Large intestine (tissue), 3 donors: ENCODE measurements at regions not wholly inside any gene's neighbourhood (a gene's known extent, or its start where the extent isn't known, plus 50 kb on each side); places are given as distances from the start of the nearest gene placed in this dataset.
"Not testable (repeated sequence)": the region's sequence is repeated elsewhere in the genome, so short reads cannot be mapped to it uniquely, and the experiment has no call there.

Experiments used
- DNase-seq, 2 donors: peaks; one replicate each; pipeline versions ENCODE4 v3.0.0 to v3.0.0-alpha.2; 2013
- H3K27ac ChIP-seq: one replicate; pipeline ENCODE4 v1.5.1; 2013; ENCODE audit warnings: low read length
- H3K27me3 ChIP-seq: 2 replicates; pipeline ENCODE4 v1.6.1; 2013; ENCODE audit warnings: low read length; ENCODE audit not compliant: control insufficient read depth, insufficient read depth
- H3K36me3 ChIP-seq: 2 replicates; pipeline ENCODE4 v1.6.1; 2013; ENCODE audit warnings: low read length; ENCODE audit not compliant: control insufficient read depth, insufficient read depth
- H3K4me1 ChIP-seq: one replicate; pipeline ENCODE4 v1.6.1; 2013; ENCODE audit warnings: low read length; ENCODE audit not compliant: control insufficient read depth, insufficient read depth
- H3K4me3 ChIP-seq: one replicate; pipeline ENCODE4 v1.5.1; 2013; ENCODE audit warnings: low read length
- H3K9me3 ChIP-seq: one replicate; pipeline ENCODE4 v1.6.1; 2013; ENCODE audit warnings: mild to moderate bottlenecking, low read depth, low read length, moderate library complexity; ENCODE audit not compliant: control insufficient read depth
- WGBS: methylation state at CpG from one replicate; pipeline ENCODE4 v1.1.5; 2013; ENCODE audit warnings: low lambda C conversion rate; ENCODE audit not compliant: insufficient coverage; 5-methylcytosine and 5-hydroxymethylcytosine counted together

DNA sequence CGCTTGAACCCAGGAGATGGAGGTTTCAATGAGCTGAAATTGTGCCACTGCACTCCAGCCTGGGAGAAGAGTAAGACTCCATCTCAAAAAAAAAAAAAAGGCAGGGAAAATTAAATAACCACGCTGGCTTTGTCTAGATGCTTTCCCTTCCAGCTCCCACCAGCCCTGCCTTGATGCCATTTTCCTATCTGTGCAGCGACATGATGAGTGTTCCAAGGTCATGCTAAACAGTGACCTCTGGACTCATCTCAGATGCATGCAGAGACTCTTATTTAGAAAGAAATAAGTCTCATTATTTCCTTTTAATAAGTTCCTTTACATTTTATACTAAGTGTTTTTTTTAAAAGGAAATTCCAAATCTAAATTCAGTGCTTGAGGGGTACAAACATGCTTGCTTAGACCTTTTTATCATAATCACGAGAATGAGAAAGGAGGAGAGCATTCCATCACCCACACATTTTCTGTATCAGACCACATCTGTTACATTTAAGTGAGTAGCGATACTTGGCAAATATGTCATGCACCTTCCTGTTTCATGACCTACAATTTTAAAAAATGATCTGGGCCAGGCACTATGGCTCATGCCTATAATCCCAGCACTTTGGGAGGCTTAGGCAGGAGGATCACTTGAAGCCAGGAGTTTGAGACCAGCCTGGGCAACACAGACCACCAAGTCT is 101.1 kb upstream of the RREB1 start:
- H3K4me3 ChIP-seq = no peak overlapping the region
- no peaks in the 10 kb centered on the region for H3K36me3 ChIP-seq
- H3K4me1 ChIP-seq = no peaks in the 10 kb centered on the region
- H3K27me3 ChIP-seq = no peaks in the 10 kb centered on the region
- 0% methylated on average over 1 of the region's 5 CpGs for WGBS
- H3K9me3 ChIP-seq = no peaks in the 10 kb centered on the region
- H3K27ac ChIP-seq = no peak overlapping the region
- DNase-seq = no peak

DNA sequence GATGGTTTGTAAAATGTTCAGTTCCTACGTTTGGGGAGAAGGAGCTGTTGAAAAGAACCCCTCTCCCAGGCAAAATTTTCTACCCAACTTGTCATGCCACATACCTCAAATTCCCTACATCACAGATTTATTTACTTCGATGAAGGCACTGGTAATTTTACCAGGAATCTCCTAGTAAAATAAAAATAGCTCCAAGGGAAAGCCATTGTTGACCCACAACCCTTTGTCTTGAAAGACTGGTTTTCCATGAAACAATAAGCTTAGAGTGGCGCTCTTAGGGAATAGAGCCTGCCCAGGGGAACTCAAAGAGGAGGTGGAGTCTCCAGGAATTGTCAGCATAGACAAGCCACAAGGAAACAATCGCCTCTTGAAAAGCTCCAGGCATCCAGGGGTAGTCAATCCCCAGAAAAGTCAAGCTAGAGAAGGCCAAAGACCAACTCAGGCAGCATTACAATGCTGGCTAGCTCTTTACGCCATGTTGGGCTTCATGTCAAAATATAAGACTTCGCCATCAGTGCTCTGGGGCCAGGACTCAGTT is 99.2 kb upstream of the RREB1 start:
- H3K4me1 ChIP-seq = no peaks in the 10 kb centered on the region
- H3K27me3 ChIP-seq = no peaks in the 10 kb centered on the region
- 100% methylated on average over 1 of the region's 6 CpGs for WGBS

DNA sequence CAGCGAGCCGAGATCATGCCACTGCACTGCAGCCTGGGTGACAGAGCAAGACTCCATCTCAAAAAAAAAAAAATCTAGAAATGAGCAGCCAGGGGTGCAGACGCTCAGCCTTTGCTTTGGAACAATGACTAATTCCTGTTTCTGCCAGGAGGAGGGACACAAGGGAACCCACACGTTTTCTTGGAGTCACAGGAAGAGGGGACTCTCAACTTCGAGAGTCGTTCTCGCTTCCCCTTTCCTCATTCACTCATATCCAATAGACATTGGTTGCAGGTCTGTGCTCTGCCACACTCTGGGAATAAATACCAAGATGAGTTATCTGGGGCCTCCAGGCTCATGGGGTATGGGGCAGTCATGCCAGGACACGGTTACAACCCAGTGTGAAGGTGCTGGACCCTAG is 91.5 kb upstream of the RREB1 start:
- Histone ChIP-seq H3K4me1 (no peaks in the 10 kb centered on the region), H3K27me3 (no peaks in the 10 kb centered on the region), H3K36me3 (no peaks in the 10 kb centered on the region), H3K9me3 (no peaks in the 10 kb centered on the region), H3K27ac (no peak overlapping the region), H3K4me3 (no peak overlapping the region)
- no CpG with 5 or more reads among the region's 8 CpGs for WGBS
- DNase-seq = no peak

More for the DNA sequence above, 99.2 kb upstream of the RREB1 start:
- no peak for DNase-seq
- Histone ChIP-seq H3K4me3 (no peak overlapping the region), H3K36me3 (no peaks in the 10 kb centered on the region), H3K9me3 (no peaks in the 10 kb centered on the region), H3K27ac (no peak overlapping the region)

DNA sequence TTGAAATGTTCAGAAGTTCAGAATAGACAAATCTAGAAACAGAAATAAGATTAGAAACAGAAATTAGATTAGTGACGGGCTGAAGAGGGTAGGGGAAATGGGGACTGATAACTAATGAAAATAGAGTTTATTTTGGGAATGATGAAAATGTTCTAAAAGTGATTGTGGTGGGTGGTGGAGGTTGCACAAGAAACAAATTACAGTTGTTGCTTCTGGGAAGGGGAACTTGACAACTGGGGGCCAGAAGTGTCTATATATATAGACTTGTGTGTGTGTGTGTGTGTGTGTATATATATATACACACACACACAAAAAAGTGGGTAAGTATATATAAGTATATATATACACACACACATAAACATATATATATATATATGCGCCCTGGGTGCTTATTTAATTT is 86.5 kb upstream of the RREB1 start:
- DNase-seq = no peak
- no peaks in the 10 kb centered on the region for H3K36me3 ChIP-seq
- no peaks in the 10 kb centered on the region for H3K4me1 ChIP-seq
- WGBS = 90% methylated on average over 1 of the region's 2 CpGs
- no peak overlapping the region for H3K27ac ChIP-seq
- no peaks in the 10 kb centered on the region for H3K9me3 ChIP-seq
- no peaks in the 10 kb centered on the region for H3K27me3 ChIP-seq
- H3K4me3 ChIP-seq = no peak overlapping the region

DNA sequence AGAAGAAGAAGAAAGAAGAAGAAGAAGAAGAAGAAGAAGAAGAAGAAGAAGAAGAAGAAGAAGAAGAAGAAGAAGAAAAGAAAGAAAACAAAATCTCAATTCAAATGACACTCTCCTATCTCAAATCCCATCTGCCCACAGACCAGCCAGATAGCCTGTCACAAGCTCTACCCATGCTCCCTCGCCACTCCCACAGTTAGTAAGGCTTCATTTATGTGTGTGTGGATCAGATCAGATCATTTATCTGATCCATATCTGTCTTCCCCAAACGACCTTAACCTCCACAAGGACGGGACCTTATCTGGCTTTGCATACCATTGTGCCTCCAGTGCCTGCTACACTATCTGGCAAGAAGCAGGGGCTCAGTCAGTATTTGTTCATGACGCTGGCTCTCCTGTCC is 81.9 kb upstream of the RREB1 start:
- WGBS = no CpG with 5 or more reads among the region's 4 CpGs
- Histone ChIP-seq H3K36me3 (no peaks in the 10 kb centered on the region), H3K9me3 (no peaks in the 10 kb centered on the region), H3K4me1 (no peaks in the 10 kb centered on the region), H3K4me3 (no peak overlapping the region), H3K27ac (no peak overlapping the region), H3K27me3 (no peaks in the 10 kb centered on the region)
- no peak for DNase-seq

DNA sequence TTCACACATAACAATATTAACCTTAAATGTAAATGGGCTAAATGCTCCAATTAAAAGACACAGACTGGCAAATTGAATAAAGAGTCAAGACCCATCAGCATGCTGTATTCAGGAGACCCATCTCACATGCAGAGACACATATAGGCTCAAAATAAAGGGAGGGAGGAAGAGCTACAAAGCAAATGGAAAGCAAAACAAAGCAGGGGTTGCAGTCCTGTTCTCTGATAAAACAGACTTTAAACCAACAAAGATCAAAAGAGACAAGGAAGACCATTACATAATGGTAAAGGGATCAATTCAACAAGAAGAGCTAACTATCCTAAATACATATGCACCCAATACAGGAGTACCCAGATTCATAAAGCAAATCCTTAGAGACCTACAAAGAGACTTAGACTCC is 78.8 kb upstream of the RREB1 start:
- not testable (repeated sequence) for H3K27ac ChIP-seq, H3K27me3 ChIP-seq, H3K36me3 ChIP-seq, DNase-seq, H3K4me3 ChIP-seq, H3K9me3 ChIP-seq, H3K4me1 ChIP-seq

DNA sequence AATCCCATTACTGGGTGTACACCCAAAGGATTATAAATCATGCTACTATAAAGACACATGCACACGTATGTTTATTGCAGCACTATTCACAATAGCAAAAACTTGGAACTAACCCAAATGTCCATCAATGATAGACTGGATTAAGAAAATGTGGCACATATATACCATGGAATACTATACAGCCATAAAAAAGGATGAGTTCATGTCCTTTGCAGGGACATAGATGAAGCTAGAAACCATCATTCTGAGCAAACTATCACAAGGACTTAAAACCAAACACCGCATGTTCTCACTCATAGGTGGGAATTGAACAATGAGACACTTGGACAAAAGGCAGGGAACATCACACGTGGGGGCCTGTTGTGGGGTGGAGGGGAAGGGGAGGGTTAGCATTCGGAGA is 76.8 kb upstream of the RREB1 start:
- H3K27me3 ChIP-seq, DNase-seq, H3K4me3 ChIP-seq, H3K9me3 ChIP-seq, H3K27ac ChIP-seq, H3K36me3 ChIP-seq, H3K4me1 ChIP-seq: not testable (repeated sequence)
- no CpG with 5 or more reads among the region's 4 CpGs for WGBS

DNA sequence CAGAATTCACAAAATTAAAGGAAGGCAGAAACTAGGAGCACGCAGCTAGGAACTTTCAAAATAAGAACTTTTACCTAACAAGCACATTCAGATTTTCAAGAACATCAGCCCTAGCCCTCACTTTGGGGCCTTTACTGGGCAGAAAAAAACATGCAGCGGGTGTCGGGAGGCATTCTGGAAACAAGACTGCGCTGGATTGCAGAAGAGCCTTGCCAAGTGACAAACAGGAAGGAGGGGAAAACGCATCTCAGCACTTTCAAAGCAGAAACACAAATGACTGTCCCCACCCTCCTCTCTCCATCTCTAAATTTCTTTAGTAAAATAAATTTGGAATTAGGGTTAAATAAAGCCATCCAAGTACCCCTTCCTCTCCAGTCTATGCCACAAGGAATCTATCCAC is 74.6 kb upstream of the RREB1 start:
- WGBS = no CpG with 5 or more reads among the region's 5 CpGs
- Histone ChIP-seq H3K27ac (no peak overlapping the region), H3K4me1 (no peaks in the 10 kb centered on the region), H3K27me3 (no peaks in the 10 kb centered on the region), H3K9me3 (no peaks in the 10 kb centered on the region), H3K4me3 (no peak overlapping the region), H3K36me3 (no peaks in the 10 kb centered on the region)
- DNase-seq = no peak

DNA sequence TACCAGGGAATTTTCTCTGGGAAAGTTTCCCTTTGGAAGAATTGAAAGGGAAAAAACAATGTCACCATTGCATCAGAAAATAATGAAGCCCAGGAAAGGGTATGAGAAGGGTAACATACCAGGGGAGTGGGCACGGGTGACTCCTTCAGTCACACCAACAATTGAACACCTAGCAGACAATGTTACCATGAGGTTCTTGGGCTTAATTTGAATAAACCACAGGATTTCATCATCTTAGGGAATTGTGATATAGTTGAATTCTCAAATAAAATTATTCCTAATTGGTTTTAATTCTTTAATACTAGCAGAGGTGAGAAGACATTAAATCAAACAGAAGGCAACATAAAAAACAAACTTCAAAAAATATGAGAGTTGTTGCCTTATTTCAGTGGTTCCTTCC is 73.7 kb upstream of the RREB1 start:
- Histone ChIP-seq H3K9me3 (no peaks in the 10 kb centered on the region), H3K4me3 (no peak overlapping the region), H3K27me3 (no peaks in the 10 kb centered on the region), H3K4me1 (no peaks in the 10 kb centered on the region), H3K27ac (no peak overlapping the region), H3K36me3 (no peaks in the 10 kb centered on the region)
- no peak for DNase-seq
- no CpG with 5 or more reads among the region's 1 CpG for WGBS

DNA sequence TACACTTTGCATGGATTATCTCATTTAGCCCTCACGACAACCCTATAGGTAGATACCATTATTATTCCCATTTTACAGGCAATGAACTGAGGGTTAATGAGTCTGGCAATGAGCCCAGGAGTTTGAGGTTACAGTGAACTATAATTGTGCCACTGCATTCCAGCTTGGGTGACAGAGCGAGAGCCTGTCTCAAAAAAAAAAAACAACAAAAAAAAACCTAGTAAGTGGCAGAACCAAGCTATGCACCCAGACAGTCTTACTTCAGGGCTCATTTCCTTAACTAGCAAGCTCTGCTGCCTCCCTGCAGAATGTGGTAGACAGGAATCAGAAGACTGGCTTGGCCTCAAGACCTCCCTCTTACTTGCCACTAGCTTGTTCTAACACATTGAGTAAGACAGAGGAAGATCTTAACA is 71.9 kb upstream of the RREB1 start:
- Histone ChIP-seq H3K36me3 (no peaks in the 10 kb centered on the region), H3K27ac (no peak overlapping the region), H3K27me3 (no peaks in the 10 kb centered on the region), H3K9me3 (no peaks in the 10 kb centered on the region), H3K4me3 (no peak overlapping the region), H3K4me1 (peaks cover under 1% of the 10 kb centered on the region)
- WGBS = no CpG with 5 or more reads among the region's 2 CpGs
- DNase-seq = no peak

DNA sequence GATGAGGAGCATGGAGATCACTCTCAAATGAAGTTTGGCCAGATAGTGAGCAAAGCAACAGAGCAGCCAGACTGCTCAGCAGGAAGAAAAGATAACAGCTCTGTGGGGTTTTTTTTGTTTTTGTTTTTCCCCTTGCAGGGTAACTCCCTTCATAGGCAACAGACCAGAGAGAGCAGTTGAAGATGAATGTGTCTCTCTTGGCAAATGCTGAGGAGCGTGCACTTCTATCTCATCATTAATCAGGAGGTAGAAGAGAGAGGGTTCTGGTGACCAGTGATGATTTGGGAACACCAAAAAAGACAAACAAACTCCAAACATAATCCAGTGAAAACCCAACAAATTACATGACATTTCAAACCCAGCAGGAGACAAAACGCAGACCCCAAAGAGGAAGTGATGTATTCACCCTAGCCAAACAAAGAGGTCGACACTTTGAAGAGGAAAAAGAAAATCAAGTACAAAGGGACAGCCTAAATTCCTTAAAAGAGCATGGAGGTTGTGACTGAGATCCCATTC is 66.2 kb upstream of the RREB1 start:
- Histone ChIP-seq H3K27ac (peak overlapping the region; percentile 97), H3K27me3 (no peaks in the 10 kb centered on the region), H3K4me3 (no peak overlapping the region), H3K9me3 (no peaks in the 10 kb centered on the region), H3K36me3 (no peaks in the 10 kb centered on the region), H3K4me1 (peaks cover 31% of the 10 kb centered on the region)
- DNase-seq = no peak
- no CpG with 5 or more reads among the region's 3 CpGs for WGBS
